ENCODE measurements at regions not wholly inside any gene's neighbourhood (a gene's known extent, or its start where the extent isn't known, plus 50 kb on each side); places are given as distances from the start of the nearest gene placed in this dataset.

DNA sequence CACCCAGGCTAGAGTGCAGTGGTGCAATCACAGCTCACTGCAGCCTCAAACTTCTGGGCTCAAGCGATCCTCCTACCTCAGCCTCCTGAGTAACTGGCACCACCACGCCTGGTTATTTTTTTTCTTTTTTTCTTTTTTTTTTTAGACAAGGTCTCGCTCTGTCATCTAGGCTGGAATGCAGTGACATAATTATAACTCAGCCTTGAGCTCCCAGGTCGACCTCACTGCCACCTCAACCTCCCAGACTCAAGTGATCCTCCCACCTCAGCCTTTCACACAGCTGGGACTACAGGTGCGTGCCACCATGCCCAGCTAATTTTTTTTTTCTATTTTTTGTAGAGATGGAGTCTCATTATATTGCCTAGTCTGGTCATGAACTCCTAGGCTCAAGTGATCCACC is 66.9 kb upstream of the ECE1 start:
- TF ChIP-seq POLR2AphosphoS5 (IDR thresholded peaks at IDR 0.05; ENCODE audit: low read depth) (no peak), GABPA (IDR thresholded peaks at IDR 0.05; ENCODE audit: low read depth) (no peak), SPI1 (IDR thresholded peaks at IDR 0.05; ENCODE audit: borderline replicate concordance, low read depth) (no peak)
- TF ChIP-seq, protein P1, sequence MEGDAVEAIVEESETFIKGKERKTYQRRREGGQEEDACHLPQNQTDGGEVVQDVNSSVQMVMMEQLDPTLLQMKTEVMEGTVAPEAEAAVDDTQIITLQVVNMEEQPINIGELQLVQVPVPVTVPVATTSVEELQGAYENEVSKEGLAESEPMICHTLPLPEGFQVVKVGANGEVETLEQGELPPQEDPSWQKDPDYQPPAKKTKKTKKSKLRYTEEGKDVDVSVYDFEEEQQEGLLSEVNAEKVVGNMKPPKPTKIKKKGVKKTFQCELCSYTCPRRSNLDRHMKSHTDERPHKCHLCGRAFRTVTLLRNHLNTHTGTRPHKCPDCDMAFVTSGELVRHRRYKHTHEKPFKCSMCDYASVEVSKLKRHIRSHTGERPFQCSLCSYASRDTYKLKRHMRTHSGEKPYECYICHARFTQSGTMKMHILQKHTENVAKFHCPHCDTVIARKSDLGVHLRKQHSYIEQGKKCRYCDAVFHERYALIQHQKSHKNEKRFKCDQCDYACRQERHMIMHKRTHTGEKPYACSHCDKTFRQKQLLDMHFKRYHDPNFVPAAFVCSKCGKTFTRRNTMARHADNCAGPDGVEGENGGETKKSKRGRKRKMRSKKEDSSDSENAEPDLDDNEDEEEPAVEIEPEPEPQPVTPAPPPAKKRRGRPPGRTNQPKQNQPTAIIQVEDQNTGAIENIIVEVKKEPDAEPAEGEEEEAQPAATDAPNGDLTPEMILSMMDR (IDR thresholded peaks at IDR 0.05; ENCODE audit: insufficient read depth, low read length) = no peak
- TF ChIP-seq, protein P2, sequence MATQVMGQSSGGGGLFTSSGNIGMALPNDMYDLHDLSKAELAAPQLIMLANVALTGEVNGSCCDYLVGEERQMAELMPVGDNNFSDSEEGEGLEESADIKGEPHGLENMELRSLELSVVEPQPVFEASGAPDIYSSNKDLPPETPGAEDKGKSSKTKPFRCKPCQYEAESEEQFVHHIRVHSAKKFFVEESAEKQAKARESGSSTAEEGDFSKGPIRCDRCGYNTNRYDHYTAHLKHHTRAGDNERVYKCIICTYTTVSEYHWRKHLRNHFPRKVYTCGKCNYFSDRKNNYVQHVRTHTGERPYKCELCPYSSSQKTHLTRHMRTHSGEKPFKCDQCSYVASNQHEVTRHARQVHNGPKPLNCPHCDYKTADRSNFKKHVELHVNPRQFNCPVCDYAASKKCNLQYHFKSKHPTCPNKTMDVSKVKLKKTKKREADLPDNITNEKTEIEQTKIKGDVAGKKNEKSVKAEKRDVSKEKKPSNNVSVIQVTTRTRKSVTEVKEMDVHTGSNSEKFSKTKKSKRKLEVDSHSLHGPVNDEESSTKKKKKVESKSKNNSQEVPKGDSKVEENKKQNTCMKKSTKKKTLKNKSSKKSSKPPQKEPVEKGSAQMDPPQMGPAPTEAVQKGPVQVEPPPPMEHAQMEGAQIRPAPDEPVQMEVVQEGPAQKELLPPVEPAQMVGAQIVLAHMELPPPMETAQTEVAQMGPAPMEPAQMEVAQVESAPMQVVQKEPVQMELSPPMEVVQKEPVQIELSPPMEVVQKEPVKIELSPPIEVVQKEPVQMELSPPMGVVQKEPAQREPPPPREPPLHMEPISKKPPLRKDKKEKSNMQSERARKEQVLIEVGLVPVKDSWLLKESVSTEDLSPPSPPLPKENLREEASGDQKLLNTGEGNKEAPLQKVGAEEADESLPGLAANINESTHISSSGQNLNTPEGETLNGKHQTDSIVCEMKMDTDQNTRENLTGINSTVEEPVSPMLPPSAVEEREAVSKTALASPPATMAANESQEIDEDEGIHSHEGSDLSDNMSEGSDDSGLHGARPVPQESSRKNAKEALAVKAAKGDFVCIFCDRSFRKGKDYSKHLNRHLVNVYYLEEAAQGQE (IDR thresholded peaks at IDR 0.05; ENCODE audit: insufficient replicate concordance, low read depth) = no peak
